HCT116 (cell line): ENCODE measurements at regions not wholly inside any gene's neighbourhood (a gene's known extent, or its start where the extent isn't known, plus 50 kb on each side); places are given as distances from the start of the nearest gene placed in this dataset.

Experiments used
- ATAC-seq: fragments of 200-7000 bp; cut with Tn5 transposase; 2 replicates; pipeline ENCODE4 v1.9.1; 2020; ENCODE audit warnings: mild to moderate bottlenecking, moderate library complexity
- BruUV-seq: library from RNA; stranded (reverse); fragments of 400-500 nt; replicated peaks from 2 replicates; lab custom pipeline; 2021; lab: Mats Ljungman, UMichigan
- CTCF ChIA-PET: fragments of 300-600 bp; sonication (Branson Sonifier 250); formaldehyde crosslinking; loops from one replicate; lab custom pipeline; 2021; ENCODE audit warnings: antibody characterized with exemption; lab: Charles Lee
- POLR2A ChIA-PET: fragments of 300-600, 350-600 bp; sonication (Branson Sonifier 250); formaldehyde crosslinking; loops from one replicate; lab custom pipeline; 2021; ENCODE audit warnings: antibody characterized with exemption; lab: Charles Lee
- RAD21 ChIA-PET, 2 experiments: fragments of 300-600 bp; sonication (Branson Sonifier 250); formaldehyde crosslinking; loops; one replicate each; lab custom pipeline; 2023; ENCODE audit warnings: low total read pairs in 2 of 2; ENCODE audit not compliant: uncharacterized antibody in 2 of 2, unreplicated experiment in 2 of 2, low non-redundant PET in 1 of 2; lab: Charles Lee
- DNase-seq: peaks from one replicate; pipeline ENCODE4 v3.0.0-alpha.2; 2010; ENCODE audit warnings: low read depth, low spot score
- H2AFZ ChIP-seq: fragments of 200-600 bp; shearing (Covaris generic), sonication (generic); 2 replicates; pipeline ENCODE4 v1.6.1; 2017; ENCODE audit warnings: low read depth, mixed run types, mixed read lengths, antibody characterized with exemption, low read length; ENCODE audit not compliant: poor library complexity, severe bottlenecking
- H3K27ac ChIP-seq: 2 replicates; pipeline ENCODE4 v1.5.1; 2012; ENCODE audit warnings: low read depth, low read length
- H3K27me3 ChIP-seq: fragments of 200-600 bp; sonication (generic); 2 replicates; pipeline ENCODE4 v1.6.1; 2016; ENCODE audit warnings: mixed run types, low read length, mixed read lengths; ENCODE audit not compliant: insufficient read depth
- H3K36me3 ChIP-seq, 2 experiments: fragments of 200-500 bp in 1 of 2; fragments of 200-600 bp in 1 of 2; sonication (Bioruptor generic) in 1 of 2; sonication (generic) in 1 of 2; 2 replicates each; pipeline versions ENCODE4 v1.5.1 to v1.6.1; 2014 to 2016; ENCODE audit warnings: low read length in 2 of 2, inconsistent platforms in 1 of 2, mixed read lengths in 1 of 2, mixed run types in 1 of 2; ENCODE audit not compliant: insufficient read depth in 2 of 2, control insufficient read depth in 1 of 2
- H3K4me1 ChIP-seq, 2 experiments: fragments of 200-600 bp in 1 of 2; sonication (generic) in 1 of 2; 2 replicates each; pipeline versions ENCODE4 v1.5.1 to v1.6.1; 2012 to 2017; ENCODE audit warnings: low read length in 2 of 2, inconsistent platforms in 1 of 2, mild to moderate bottlenecking in 1 of 2, mixed read lengths in 1 of 2, mixed run types in 1 of 2, moderate library complexity in 1 of 2; ENCODE audit not compliant: insufficient read depth in 2 of 2, control insufficient read depth in 1 of 2
- H3K4me2 ChIP-seq: fragments of 200-600 bp; sonication (generic); 2 replicates; pipeline ENCODE4 v1.6.1; 2017; ENCODE audit warnings: mixed run types, low read length, mixed read lengths
- H3K4me3 ChIP-seq, 2 experiments: fragments of 200-600 bp in 1 of 2; sonication (generic) in 1 of 2; replicated peaks in 1 of 2; 2 replicates each; pipeline ENCODE4 v1.5.1; 2011 to 2016; ENCODE audit warnings: low read length in 2 of 2, control low read depth in 1 of 2, low read depth in 1 of 2, mild to moderate bottlenecking in 1 of 2, mixed read lengths in 1 of 2, mixed run types in 1 of 2
- H3K79me2 ChIP-seq: fragments of 200-600 bp; sonication (generic); 2 replicates; pipeline ENCODE4 v1.6.1; 2017; ENCODE audit warnings: mild to moderate bottlenecking, mixed run types, low read length, moderate library complexity, mixed read lengths; ENCODE audit not compliant: insufficient read depth
- H3K9ac ChIP-seq: fragments of 200-600 bp; sonication (generic); 2 replicates; pipeline ENCODE4 v1.6.1; 2016; ENCODE audit warnings: low read length, mixed read lengths
- H3K9me2 ChIP-seq: fragments of 200-600 bp; sonication (generic), shearing (Covaris generic); 2 replicates; pipeline ENCODE4 v1.6.1; 2017; ENCODE audit warnings: mixed run types, mild to moderate bottlenecking, moderate library complexity; ENCODE audit not compliant: insufficient read depth
- H3K9me3 ChIP-seq, 2 experiments: fragments of 200-500 bp in 1 of 2; fragments of 200-600 bp in 1 of 2; sonication (Bioruptor generic) in 1 of 2; sonication (generic) in 1 of 2; 2 replicates each; pipeline ENCODE4 v1.6.1; 2014 to 2017; ENCODE audit warnings: low read length in 2 of 2, mixed read lengths in 2 of 2, inconsistent platforms in 1 of 2, low read depth in 1 of 2, mild to moderate bottlenecking in 1 of 2, mixed run types in 1 of 2, moderate library complexity in 1 of 2; ENCODE audit not compliant: control insufficient read depth in 1 of 2, insufficient read depth in 1 of 2
- H4K20me1 ChIP-seq: fragments of 200-600 bp; sonication (generic), shearing (Covaris generic); 2 replicates; pipeline ENCODE4 v1.6.1; 2017; ENCODE audit warnings: mixed run types, mild to moderate bottlenecking, moderate library complexity; ENCODE audit not compliant: insufficient read depth
- ATF3 ChIP-seq: IDR thresholded peaks from 2 replicates; pipeline ENCODE4 v1.6.1; 2012
- CBX3 ChIP-seq: IDR thresholded peaks from 2 replicates; pipeline ENCODE4 v1.6.1; 2012; ENCODE audit warnings: low read depth
- ELF1 ChIP-seq: IDR thresholded peaks from 2 replicates; pipeline ENCODE4 v1.6.1; 2012; ENCODE audit warnings: low read depth, borderline replicate concordance
- EZH2 ChIP-seq: fragments of 200-600 bp; sonication (generic); IDR thresholded peaks from 2 replicates; pipeline ENCODE4 v1.6.1; 2017; ENCODE audit warnings: antibody characterized with exemption, mixed run types
- POLR2AphosphoS5 ChIP-seq: IDR thresholded peaks from 2 replicates; pipeline ENCODE4 v1.6.1; 2011; ENCODE audit warnings: mild to moderate bottlenecking, low read depth, low read length, moderate library complexity
- RAD21 ChIP-seq: IDR thresholded peaks from 2 replicates; pipeline ENCODE4 v1.6.1; 2012; ENCODE audit warnings: low read depth, mild to moderate bottlenecking
- SIN3A ChIP-seq: IDR thresholded peaks from 2 replicates; pipeline ENCODE4 v1.6.1; 2012; ENCODE audit warnings: low read depth
- SRF ChIP-seq: IDR thresholded peaks from 2 replicates; pipeline ENCODE4 v1.6.1; 2012; ENCODE audit warnings: low read depth
- TCF7L2 ChIP-seq: IDR thresholded peaks from 2 replicates; pipeline ENCODE4 v1.7.0; 2011; ENCODE audit warnings: borderline replicate concordance, inconsistent platforms; ENCODE audit not compliant: insufficient read depth, insufficient read length; ENCODE audit errors: extremely low read depth
- YY1 ChIP-seq: IDR thresholded peaks from 2 replicates; pipeline ENCODE4 v1.6.1; 2011; ENCODE audit warnings: low read length, low read depth, moderate library complexity, mild to moderate bottlenecking; ENCODE audit not compliant: insufficient replicate concordance; ENCODE audit errors: extremely low read depth
- ZBTB33 ChIP-seq: IDR thresholded peaks from 2 replicates; pipeline ENCODE4 v1.6.1; 2011; ENCODE audit warnings: mild to moderate bottlenecking, low read length, moderate library complexity; ENCODE audit not compliant: insufficient replicate concordance; ENCODE audit errors: extremely low read depth
- ZFX ChIP-seq: fragments of 450-650 bp; IDR thresholded peaks from 2 replicates; pipeline ENCODE4 v1.6.1; 2017
- ZNF274 ChIP-seq: fragments of 200-500 bp; sonication (Bioruptor generic); IDR thresholded peaks from 2 replicates; pipeline ENCODE4 v1.6.1; 2014; ENCODE audit warnings: mild to moderate bottlenecking, low read depth, low read length, inconsistent platforms
- intact Hi-C: fragments of 100-400 bp; cut with micrococcal nuclease; formaldehyde crosslinking; loops from 2 replicates; pipeline ENCODE4 v1.10.0; 2022

GRCh38 chr18:26765498-26765897 is 100.0 kb downstream of the AQP4 start:
- ATAC-seq (no peak), DNase-seq (no peak)
- no TSS peak for BruUV-seq
- RAD21 ChIA-PET = no interaction called here
- Histone ChIP-seq H3K9me3 (no peaks in the 10 kb centered on the region), H4K20me1 (no peaks in the 10 kb centered on the region), H3K79me2 (no peaks in the 10 kb centered on the region), H3K4me1 (no peaks in the 10 kb centered on the region), H3K9me2 (no peaks in the 10 kb centered on the region), H3K36me3 (no peaks in the 10 kb centered on the region), H3K27me3 (no peaks in the 10 kb centered on the region; the same call in 1 of the 2 replicates), H3K9ac (no peak overlapping the region), H3K27ac (no peak overlapping the region), H2AFZ (no peak overlapping the region), H3K4me2 (no peak overlapping the region), H3K4me3 (no peak overlapping the region)
- TF ChIP-seq TCF7L2 = no peak
- TF ChIP-seq SIN3A = no peak
- no peak for TF ChIP-seq SRF
- no peak for TF ChIP-seq POLR2AphosphoS5
- TF ChIP-seq ATF3 = no peak
- TF ChIP-seq RAD21 = no peak
- no peak for TF ChIP-seq YY1
- TF ChIP-seq CBX3 = no peak
- no peak for TF ChIP-seq ZFX
- TF ChIP-seq ELF1 = no peak
- no peak for TF ChIP-seq ZBTB33
- TF ChIP-seq EZH2 = no peak
- TF ChIP-seq ZNF274 = no peak
- POLR2A ChIA-PET = no interaction called here
- intact Hi-C loops = no loop called here
- CTCF ChIA-PET = no interaction called here
